ENCODE measurements at regions not wholly inside any gene's neighbourhood (a gene's known extent, or its start where the extent isn't known, plus 50 kb on each side); places are given as distances from the start of the nearest gene placed in this dataset.
"Not testable (repeated sequence)": the region's sequence is repeated elsewhere in the genome, so short reads cannot be mapped to it uniquely, and the experiment has no call there.

DNA sequence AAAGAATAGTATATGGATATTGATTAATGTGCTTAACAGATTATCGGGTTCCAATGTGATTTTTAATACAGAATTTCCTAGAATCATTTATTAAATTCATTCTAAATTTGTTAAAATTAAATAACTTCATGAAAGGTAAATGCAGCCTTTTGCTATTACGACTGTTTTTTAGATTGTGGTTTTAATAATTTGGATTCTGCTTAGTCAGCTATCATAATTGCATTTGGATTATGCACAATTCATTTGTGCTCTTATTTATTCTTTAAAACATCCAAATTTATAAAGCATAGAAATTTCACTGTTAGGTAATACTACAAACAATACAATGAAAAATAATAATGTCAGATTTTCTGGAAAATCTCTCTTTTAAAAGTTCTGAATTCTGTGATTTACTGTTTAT lies 1598.5 kb downstream of the EFNA5 start:
- DNase-seq, result no peak
- Mint-ChIP-seq H3K9me3 (peaks cover 0 to 13% (median 6%) of the 10 kb centered on the region in 8 donors), H3K4me1 (no peaks in the 10 kb centered on the region), H3K27ac (no peak overlapping the region), H3K27me3 (no peaks in the 10 kb centered on the region), H3K36me3 (no peaks in the 10 kb centered on the region), H3K4me3 (no peak overlapping the region)
- no peaks in the 10 kb centered on the region for H3K36me3 ChIP-seq (ENCODE audit: insufficient read depth, low read length)
- no peaks in the 10 kb centered on the region for H3K27me3 ChIP-seq (ENCODE audit: insufficient read depth, low read length)
- intact Hi-C loops (cut with micrococcal nuclease), result no loop called here
- ChIA-PET CTCF (ENCODE audit: partially characterized antibody) (no interaction called here), POLR2A (ENCODE audit: partially characterized antibody) (no interaction called here)
- no peaks in the 10 kb centered on the region for H3K4me1 ChIP-seq (ENCODE audit: insufficient read depth, low read length)
- H3K27ac ChIP-seq (ENCODE audit: low read depth, low read length), result no peak overlapping the region
- no peak overlapping the region for H3K4me3 ChIP-seq (ENCODE audit: low read length in 2 of 2)
- no peaks in the 10 kb centered on the region for H3K9me3 ChIP-seq (ENCODE audit: control insufficient read depth in 1 of 2, low read length in 2 of 2)

DNA sequence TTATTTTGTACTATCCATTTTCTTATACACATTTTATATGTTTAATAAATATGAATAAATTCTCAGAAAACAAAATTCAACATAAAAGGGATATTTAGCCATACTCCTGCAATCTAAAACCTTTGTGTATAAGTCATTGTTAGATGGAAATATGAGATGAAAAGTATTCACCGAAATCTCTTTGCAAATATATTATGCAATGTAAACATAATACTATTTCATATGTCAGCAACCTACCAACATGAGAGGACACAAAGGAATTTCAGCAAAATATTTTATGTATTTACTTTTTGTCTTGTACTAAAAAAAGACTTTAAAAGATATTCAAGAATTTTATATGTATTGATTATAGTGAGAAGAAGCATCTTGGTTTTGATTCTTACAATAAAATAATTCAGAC lies 1623.4 kb downstream of the EFNA5 start:
- Mint-ChIP-seq H3K9me3 (peaks cover 0 to 15% (median 2%) of the 10 kb centered on the region in 8 donors), H3K27me3 (no peaks in the 10 kb centered on the region), H3K4me1 (no peaks in the 10 kb centered on the region), H3K36me3 (no peaks in the 10 kb centered on the region), H3K4me3 (no peak overlapping the region), H3K27ac (no peak overlapping the region)
- CTCF ChIA-PET (ENCODE audit: partially characterized antibody), result no interaction called here
- intact Hi-C loops (cut with micrococcal nuclease), result no loop called here
- H3K36me3 ChIP-seq (ENCODE audit: insufficient read depth, low read length), result no peaks in the 10 kb centered on the region
- no peak for DNase-seq
- H3K9me3 ChIP-seq (ENCODE audit: control insufficient read depth in 1 of 2, low read length in 2 of 2), result no peaks in the 10 kb centered on the region
- H3K27me3 ChIP-seq (ENCODE audit: insufficient read depth, low read length), result no peaks in the 10 kb centered on the region
- POLR2A ChIA-PET (ENCODE audit: partially characterized antibody), result no interaction called here
- no peak overlapping the region for H3K4me3 ChIP-seq (ENCODE audit: low read length in 2 of 2)
- H3K27ac ChIP-seq (ENCODE audit: low read depth, low read length), result no peak overlapping the region
- H3K4me1 ChIP-seq (ENCODE audit: insufficient read depth, low read length), result no peaks in the 10 kb centered on the region

DNA sequence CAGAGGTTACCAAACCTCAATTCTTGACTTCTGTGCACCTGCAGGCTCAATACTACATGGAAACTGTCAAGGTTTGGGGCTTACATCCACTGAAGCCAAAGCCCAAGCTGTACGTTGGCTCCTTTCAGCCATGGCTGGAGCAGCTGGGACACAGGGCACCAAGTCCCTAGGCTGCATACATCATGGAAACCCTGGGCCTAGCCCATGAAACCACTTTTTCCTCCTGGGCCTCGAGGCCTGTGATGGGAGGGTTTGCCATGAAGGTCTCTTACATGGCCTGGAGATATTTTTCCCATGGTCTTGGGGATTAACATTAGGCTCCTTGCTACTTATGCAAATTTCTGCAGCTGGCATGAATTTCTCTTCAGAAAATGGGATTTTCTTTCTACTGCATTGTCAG lies 1638.7 kb downstream of the EFNA5 start:
- H3K27me3 Mint-ChIP-seq; POLR2A ChIA-PET (ENCODE audit: partially characterized antibody); H3K36me3 Mint-ChIP-seq; H3K27ac Mint-ChIP-seq; DNase-seq; H3K9me3 ChIP-seq (ENCODE audit: control insufficient read depth in 1 of 2, low read length in 2 of 2); H3K27ac ChIP-seq (ENCODE audit: low read depth, low read length); H3K36me3 ChIP-seq (ENCODE audit: insufficient read depth, low read length); H3K27me3 ChIP-seq (ENCODE audit: insufficient read depth, low read length); H3K4me3 Mint-ChIP-seq; intact Hi-C loops (cut with micrococcal nuclease); H3K4me1 Mint-ChIP-seq; CTCF ChIA-PET (ENCODE audit: partially characterized antibody); H3K4me1 ChIP-seq (ENCODE audit: insufficient read depth, low read length); H3K4me3 ChIP-seq (ENCODE audit: low read length in 2 of 2): not testable (repeated sequence)
- H3K9me3 Mint-ChIP-seq, result peaks cover 1 to 23% (median 11%) of the 10 kb centered on the region in 8 donors

DNA sequence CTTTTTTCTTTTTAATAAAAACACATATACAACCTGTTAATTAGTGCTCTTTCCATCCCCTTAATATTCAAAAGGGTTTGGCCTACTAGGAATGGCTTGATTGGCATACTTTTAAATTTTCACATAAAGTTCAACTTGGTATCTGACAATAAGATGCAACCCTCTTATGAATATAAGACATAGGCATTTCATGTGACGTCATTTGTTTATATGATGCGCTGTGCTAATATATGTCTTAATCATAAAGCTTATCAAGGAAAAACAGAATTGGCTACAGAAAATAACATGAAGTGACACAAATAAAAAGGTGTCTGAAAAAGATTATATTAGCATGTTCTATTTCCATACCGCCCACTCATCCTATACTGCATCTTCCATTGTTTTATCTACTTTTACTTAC lies 1642.4 kb downstream of the EFNA5 start:
- H3K27ac Mint-ChIP-seq, result no peak overlapping the region

DNA sequence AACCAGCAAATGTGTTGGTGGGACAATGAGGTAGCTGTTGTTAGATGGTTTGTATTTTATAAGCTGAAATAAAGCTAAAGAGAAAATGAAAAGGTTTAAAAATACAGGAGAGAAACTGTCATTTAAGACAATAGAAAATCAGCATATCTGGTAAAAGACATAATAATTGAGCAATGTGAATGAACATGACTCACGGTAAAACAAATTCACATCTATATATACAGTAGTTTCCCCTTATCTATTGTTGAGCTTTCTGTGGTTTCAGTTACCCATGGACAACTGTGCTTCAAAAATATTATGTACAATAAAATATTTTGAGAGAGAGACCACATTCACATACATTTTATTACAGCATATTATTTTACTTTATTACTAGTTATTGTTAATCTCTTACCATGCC lies 1649.8 kb downstream of the EFNA5 start:
- H3K36me3 ChIP-seq (ENCODE audit: insufficient read depth, low read length), result no peaks in the 10 kb centered on the region
- Mint-ChIP-seq H3K9me3 (peaks cover 0 to 15% (median 7%) of the 10 kb centered on the region in 8 donors), H3K27ac (no peak overlapping the region), H3K4me3 (no peak overlapping the region), H3K4me1 (no peaks in the 10 kb centered on the region), H3K27me3 (no peaks in the 10 kb centered on the region), H3K36me3 (no peaks in the 10 kb centered on the region)
- no peak overlapping the region for H3K4me3 ChIP-seq (ENCODE audit: low read length in 2 of 2)
- no peak overlapping the region for H3K27ac ChIP-seq (ENCODE audit: low read depth, low read length)
- CTCF ChIA-PET (ENCODE audit: partially characterized antibody), result no interaction called here
- no peaks in the 10 kb centered on the region for H3K4me1 ChIP-seq (ENCODE audit: insufficient read depth, low read length)
- intact Hi-C loops (cut with micrococcal nuclease), result no loop called here
- no peaks in the 10 kb centered on the region for H3K9me3 ChIP-seq (ENCODE audit: control insufficient read depth in 1 of 2, low read length in 2 of 2)
- no peaks in the 10 kb centered on the region for H3K27me3 ChIP-seq (ENCODE audit: insufficient read depth, low read length)
- POLR2A ChIA-PET (ENCODE audit: partially characterized antibody), result no interaction called here
- no peak for DNase-seq

More for the DNA sequence above, 1642.4 kb downstream of the EFNA5 start:
- no peak for DNase-seq
- POLR2A ChIA-PET (ENCODE audit: partially characterized antibody), result no interaction called here
- Mint-ChIP-seq H3K36me3 (no peaks in the 10 kb centered on the region), H3K27me3 (no peaks in the 10 kb centered on the region), H3K4me1 (no peaks in the 10 kb centered on the region), H3K4me3 (no peak overlapping the region), H3K9me3 (peaks cover 2 to 22% (median 12%) of the 10 kb centered on the region in 8 donors)
- Histone ChIP-seq H3K9me3 (ENCODE audit: control insufficient read depth in 1 of 2, low read length in 2 of 2) (no peaks in the 10 kb centered on the region), H3K27ac (ENCODE audit: low read depth, low read length) (no peak overlapping the region), H3K27me3 (ENCODE audit: insufficient read depth, low read length) (no peaks in the 10 kb centered on the region), H3K36me3 (ENCODE audit: insufficient read depth, low read length) (no peaks in the 10 kb centered on the region), H3K4me1 (ENCODE audit: insufficient read depth, low read length) (no peaks in the 10 kb centered on the region), H3K4me3 (ENCODE audit: low read length in 2 of 2) (no peak overlapping the region)
- intact Hi-C loops (cut with micrococcal nuclease), result no loop called here
- CTCF ChIA-PET (ENCODE audit: partially characterized antibody), result no interaction called here

DNA sequence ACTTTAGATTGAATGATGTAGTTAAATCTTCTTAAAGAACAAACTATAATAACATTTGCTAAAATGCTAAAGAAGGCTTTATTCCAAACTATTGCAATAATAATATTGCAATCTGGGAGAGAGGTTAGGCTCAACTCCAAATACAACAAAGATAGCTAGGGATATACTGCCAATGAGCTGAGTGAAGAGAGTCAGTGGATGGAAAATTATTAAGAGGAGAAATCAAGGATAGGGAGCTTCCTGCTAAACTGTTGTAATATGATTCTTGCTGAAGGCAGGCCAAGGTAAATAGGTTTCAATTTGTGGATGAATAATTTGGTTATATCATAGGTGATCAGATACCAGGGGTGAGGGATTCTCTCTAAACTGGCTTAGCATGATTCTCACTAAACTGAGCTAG lies 1651.5 kb downstream of the EFNA5 start:
- no peak overlapping the region for H3K4me3 Mint-ChIP-seq
- ChIA-PET POLR2A (ENCODE audit: partially characterized antibody) (no interaction called here), CTCF (ENCODE audit: partially characterized antibody) (no interaction called here)
- Histone ChIP-seq H3K27me3 (ENCODE audit: insufficient read depth, low read length) (no peaks in the 10 kb centered on the region), H3K9me3 (ENCODE audit: control insufficient read depth in 1 of 2, low read length in 2 of 2) (no peaks in the 10 kb centered on the region), H3K27ac (ENCODE audit: low read depth, low read length) (no peak overlapping the region), H3K4me1 (ENCODE audit: insufficient read depth, low read length) (no peaks in the 10 kb centered on the region), H3K36me3 (ENCODE audit: insufficient read depth, low read length) (no peaks in the 10 kb centered on the region), H3K4me3 (ENCODE audit: low read length in 2 of 2) (no peak overlapping the region)
- intact Hi-C loops (cut with micrococcal nuclease), result no loop called here
- peaks cover 0 to 16% (median 6%) of the 10 kb centered on the region in 8 donors for H3K9me3 Mint-ChIP-seq
- no peaks in the 10 kb centered on the region for H3K4me1 Mint-ChIP-seq
- DNase-seq, result no peak
- H3K27ac Mint-ChIP-seq, result no peak overlapping the region
- H3K27me3 Mint-ChIP-seq, result no peaks in the 10 kb centered on the region
- H3K36me3 Mint-ChIP-seq, result no peaks in the 10 kb centered on the region

DNA sequence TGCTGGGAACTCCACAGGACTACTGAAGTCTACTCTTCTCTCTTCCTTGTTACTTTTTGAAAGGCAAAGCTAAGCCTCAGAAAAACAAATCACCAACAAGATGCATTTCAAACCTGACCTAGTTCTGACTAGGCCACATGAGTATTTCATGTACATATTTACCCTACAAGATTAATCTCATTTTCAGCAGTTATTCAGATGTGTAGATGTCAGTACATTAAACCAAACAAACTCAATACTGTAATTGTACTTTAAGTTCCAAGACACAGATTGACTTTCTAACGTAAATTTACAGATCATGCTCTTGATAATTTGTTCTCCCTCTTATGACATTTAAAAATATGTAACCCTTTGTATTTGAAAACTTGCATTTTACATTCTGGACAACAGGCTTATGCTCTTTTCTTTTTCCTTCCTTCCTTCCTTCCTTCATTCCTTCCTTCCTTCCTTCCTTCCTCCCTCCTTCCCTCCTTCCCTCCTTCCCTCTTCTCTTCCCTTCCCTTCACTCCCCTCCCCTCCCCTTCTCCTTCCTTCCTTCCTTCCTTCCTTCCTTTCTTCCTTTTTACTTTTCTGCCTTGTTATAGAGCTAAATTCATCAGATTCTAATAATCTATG lies 1653.4 kb downstream of the EFNA5 start:
- no peak overlapping the region for H3K4me3 Mint-ChIP-seq
- no peaks in the 10 kb centered on the region for H3K4me1 ChIP-seq (ENCODE audit: insufficient read depth, low read length)
- no peak overlapping the region for H3K27ac Mint-ChIP-seq
- POLR2A ChIA-PET (ENCODE audit: partially characterized antibody), result no interaction called here
- H3K4me1 Mint-ChIP-seq, result no peaks in the 10 kb centered on the region
- no peak for DNase-seq
- no peaks in the 10 kb centered on the region for H3K27me3 ChIP-seq (ENCODE audit: insufficient read depth, low read length)
- no peak overlapping the region for H3K4me3 ChIP-seq (ENCODE audit: low read length in 2 of 2)
- H3K9me3 Mint-ChIP-seq, result peaks cover 0 to 16% (median 6%) of the 10 kb centered on the region in 8 donors
- no peaks in the 10 kb centered on the region for H3K36me3 ChIP-seq (ENCODE audit: insufficient read depth, low read length)
- H3K36me3 Mint-ChIP-seq, result no peaks in the 10 kb centered on the region
- intact Hi-C loops (cut with micrococcal nuclease), result no loop called here
- no peak overlapping the region for H3K27ac ChIP-seq (ENCODE audit: low read depth, low read length)
- CTCF ChIA-PET (ENCODE audit: partially characterized antibody), result no interaction called here
- no peaks in the 10 kb centered on the region for H3K9me3 ChIP-seq (ENCODE audit: control insufficient read depth in 1 of 2, low read length in 2 of 2)
- no peaks in the 10 kb centered on the region for H3K27me3 Mint-ChIP-seq

DNA sequence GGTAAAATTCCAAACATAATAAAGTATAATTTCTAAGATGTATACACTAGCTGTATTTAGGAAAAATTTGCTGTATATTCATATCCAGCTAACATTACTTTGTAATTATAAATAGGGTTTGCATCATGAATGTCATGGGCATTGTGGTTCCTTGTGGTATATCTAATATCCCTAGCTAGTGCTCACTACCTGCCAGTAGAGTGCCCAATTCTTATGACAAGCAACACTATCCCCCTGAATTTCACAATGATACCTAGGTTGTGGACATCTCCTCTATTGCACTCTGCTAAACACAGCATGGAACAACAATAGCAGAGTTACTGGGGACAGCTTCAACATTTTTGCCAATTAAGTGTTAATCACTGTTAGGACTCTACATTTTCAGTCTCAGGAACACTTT lies 1656.5 kb downstream of the EFNA5 start:
- no peak overlapping the region for H3K27ac Mint-ChIP-seq
- Histone ChIP-seq H3K4me1 (ENCODE audit: insufficient read depth, low read length) (no peaks in the 10 kb centered on the region), H3K27me3 (ENCODE audit: insufficient read depth, low read length) (no peaks in the 10 kb centered on the region), H3K9me3 (ENCODE audit: control insufficient read depth in 1 of 2, low read length in 2 of 2) (no peaks in the 10 kb centered on the region), H3K36me3 (ENCODE audit: insufficient read depth, low read length) (no peaks in the 10 kb centered on the region), H3K4me3 (ENCODE audit: low read length in 2 of 2) (no peak overlapping the region), H3K27ac (ENCODE audit: low read depth, low read length) (no peak overlapping the region)
- intact Hi-C loops (cut with micrococcal nuclease), result no loop called here
- POLR2A ChIA-PET (ENCODE audit: partially characterized antibody), result no interaction called here
- no peak for DNase-seq
- H3K27me3 Mint-ChIP-seq, result no peaks in the 10 kb centered on the region
- no peaks in the 10 kb centered on the region for H3K4me1 Mint-ChIP-seq
- H3K36me3 Mint-ChIP-seq, result no peaks in the 10 kb centered on the region
- H3K4me3 Mint-ChIP-seq, result no peak overlapping the region
- CTCF ChIA-PET (ENCODE audit: partially characterized antibody), result interaction anchor here (0.9 kb wide), 1 partner anchor 22 kb away, joined by 3 read pairs; no protein-coding TSS in a partner anchor
- peaks cover 0 to 18% (median 6%) of the 10 kb centered on the region in 8 donors for H3K9me3 Mint-ChIP-seq
